T-cell (primary cell): ENCODE measurements at regions not wholly inside any gene's neighbourhood (a gene's known extent, or its start where the extent isn't known, plus 50 kb on each side); places are given as distances from the start of the nearest gene placed in this dataset.
"Not testable (repeated sequence)": the region's sequence is repeated elsewhere in the genome, so short reads cannot be mapped to it uniquely, and the experiment has no call there.

ENCODE experiments used
- ATAC-seq, 4 experiments: fragments of 200-7000 bp in 3 of 4; fragments of 150-1000 bp in 1 of 4; cut with Tn5 transposase; replicated peaks in 1 of 4; 1 replicate in 3 of 4; 2 replicates in 1 of 4; pipeline ENCODE4 v1.10.0; 2021; ENCODE audit warnings: moderate library complexity in 3 of 4, mild to moderate bottlenecking in 2 of 4, moderate number of reproducible peaks in 1 of 4
- CTCF ChIA-PET, 2 donors: fragments of 300-600 bp; sonication (Branson Sonifier 250); formaldehyde crosslinking; loops; one replicate each; lab custom pipeline; 2022; ENCODE audit warnings: antibody characterized with exemption in 2 of 2; lab: Charles Lee
- POLR2A ChIA-PET, 2 donors: fragments of 300-600 bp; sonication (Branson Sonifier 250); formaldehyde crosslinking; loops; one replicate each; lab custom pipeline; 2022; ENCODE audit warnings: antibody characterized with exemption in 2 of 2; lab: Charles Lee
- DNase-seq, 35 experiments: peaks; one replicate each; pipeline versions ENCODE4 v3.0.0 to v3.0.0-alpha.2; 2013 to 2023
- H3K27ac ChIP-seq: one replicate; pipeline ENCODE4 v1.5.1; 2013; ENCODE audit warnings: low read length
- H3K27me3 ChIP-seq, 2 experiments: replicated peaks in 1 of 2; 1 replicate in 1 of 2; 2 replicates in 1 of 2; pipeline versions ENCODE4 v1.6.1 to v1.7.0; 2013; ENCODE audit warnings: low read length in 1 of 2, mixed read lengths in 1 of 2; ENCODE audit not compliant: control insufficient read depth in 2 of 2, insufficient read depth in 2 of 2; ENCODE audit errors: extremely low read depth in 1 of 2
- H3K36me3 ChIP-seq, 2 donors: 1 replicate in 1 of 2; 2 replicates in 1 of 2; pipeline versions ENCODE4 v1.6.1 to v1.7.0; 2013; ENCODE audit warnings: low read length in 1 of 2; ENCODE audit not compliant: control insufficient read depth in 2 of 2, insufficient read depth in 1 of 2; ENCODE audit errors: extremely low read depth in 1 of 2
- H3K4me1 ChIP-seq, 2 experiments: 1 replicate in 1 of 2; 2 replicates in 1 of 2; pipeline versions ENCODE4 v1.6.1 to v1.7.0; 2013; ENCODE audit warnings: low read length in 2 of 2, mixed read lengths in 1 of 2; ENCODE audit not compliant: insufficient read depth in 2 of 2, control insufficient read depth in 1 of 2; ENCODE audit errors: extremely low read depth in 1 of 2
- H3K4me3 ChIP-seq, 2 donors: 1 replicate in 1 of 2; 2 replicates in 1 of 2; pipeline versions ENCODE4 v1.5.1 to v1.7.0; 2013; ENCODE audit warnings: mild to moderate bottlenecking in 2 of 2, low read length in 1 of 2, moderate library complexity in 1 of 2; ENCODE audit not compliant: control insufficient read depth in 1 of 2; ENCODE audit errors: extremely low read depth in 1 of 2
- H3K9me3 ChIP-seq: 2 replicates; pipeline ENCODE4 v1.7.0; 2013
- H3K27ac Mint-ChIP-seq, 2 donors: one replicate each; pipeline ENCODE4 v1.8.0; 2020 to 2021; ENCODE audit warnings: mild to moderate bottlenecking in 2 of 2, mixed read lengths in 2 of 2
- H3K27me3 Mint-ChIP-seq, 2 donors: one replicate each; pipeline ENCODE4 v1.8.0; 2021 to 2022; ENCODE audit warnings: mixed read lengths in 2 of 2
- H3K36me3 Mint-ChIP-seq: one replicate; pipeline ENCODE4 v1.8.0; 2021; ENCODE audit warnings: mixed read lengths
- H3K4me1 Mint-ChIP-seq, 3 donors: one replicate each; pipeline ENCODE4 v1.8.0; 2020 to 2022; ENCODE audit warnings: mixed read lengths in 3 of 3, mild to moderate bottlenecking in 1 of 3
- H3K4me3 Mint-ChIP-seq, 3 donors: one replicate each; pipeline ENCODE4 v1.8.0; 2020 to 2022; ENCODE audit warnings: mild to moderate bottlenecking in 3 of 3, mixed read lengths in 3 of 3, moderate library complexity in 3 of 3
- H3K9me3 Mint-ChIP-seq, 3 donors: one replicate each; pipeline ENCODE4 v1.8.0; 2020 to 2022; ENCODE audit warnings: mixed read lengths in 3 of 3
- WGBS: methylation state at CpG from one replicate; pipeline ENCODE4 v1.1.5; 2013; ENCODE audit warnings: missing lambda C conversion rate; ENCODE audit not compliant: insufficient coverage; 5-methylcytosine and 5-hydroxymethylcytosine counted together

GRCh38 chr17:31675392-31675791, 183.7 kb downstream of the COPRS start:
- WGBS, result 22% methylated on average over 1 of the region's 5 CpGs
- not testable (repeated sequence) for DNase-seq
- H3K27me3 Mint-ChIP-seq, result peaks cover 40 to 63% of the 10 kb centered on the region in 2 donors

GRCh38 chr17:31674717-31675349, 184.2 kb downstream of the COPRS start:
- Mint-ChIP-seq H3K9me3 (no peaks in the 10 kb centered on the region), H3K4me3 (no peak overlapping the region), H3K27me3 (peaks cover 38 to 63% of the 10 kb centered on the region in 2 donors), H3K4me1 (no peaks in the 10 kb centered on the region), H3K36me3 (no peaks in the 10 kb centered on the region), H3K27ac (peak overlapping the region in 1 of 2 donors; percentile 19)
- peaks cover 0 to 53% of the 10 kb centered on the region in 2 experiments for H3K27me3 ChIP-seq
- no peak overlapping the region for H3K4me3 ChIP-seq
- no peaks in the 10 kb centered on the region for H3K4me1 ChIP-seq
- no peak overlapping the region for H3K27ac ChIP-seq
- no peaks in the 10 kb centered on the region for H3K9me3 ChIP-seq
- POLR2A ChIA-PET, result no interaction called here
- CTCF ChIA-PET, result interaction anchor here in 1 of 2 donors (0.6 kb wide), 1 partner anchor 10 kb away, joined by 3 read pairs; no protein-coding TSS in a partner anchor
- no peaks in the 10 kb centered on the region for H3K36me3 ChIP-seq
- DNase-seq (no peak), ATAC-seq (no peak)
- 68% methylated on average over 5 of the region's 5 CpGs for WGBS

More at GRCh38 chr17:31675392-31675791, 183.7 kb downstream of the COPRS start:
- CTCF ChIA-PET, result interaction anchor here in 1 of 2 donors (0.6 kb wide), 1 partner anchor 9 kb away, joined by 3 read pairs; no protein-coding TSS in a partner anchor
- ATAC-seq, H3K27ac Mint-ChIP-seq, H3K4me3 ChIP-seq, H3K27ac ChIP-seq, H3K9me3 Mint-ChIP-seq, H3K36me3 Mint-ChIP-seq, H3K9me3 ChIP-seq, H3K36me3 ChIP-seq, H3K4me1 ChIP-seq, POLR2A ChIA-PET, H3K4me3 Mint-ChIP-seq, H3K4me1 Mint-ChIP-seq: not testable (repeated sequence)
- H3K27me3 ChIP-seq, result peaks cover 0 to 49% of the 10 kb centered on the region in 2 experiments

GRCh38 chr17:31674305-31674704, 184.7 kb downstream of the COPRS start:
- H3K27me3 Mint-ChIP-seq, result peaks cover 40 to 62% of the 10 kb centered on the region in 2 donors
- 91% methylated on average over 7 of the region's 8 CpGs for WGBS
- H3K9me3 Mint-ChIP-seq, result peaks cover 0 to 4% (median 0%) of the 10 kb centered on the region in 3 donors
- no peak overlapping the region for H3K4me3 Mint-ChIP-seq
- POLR2A ChIA-PET, result no interaction called here
- CTCF ChIA-PET, result no interaction called here
- no peak overlapping the region for H3K27ac Mint-ChIP-seq
- H3K9me3 ChIP-seq, result no peaks in the 10 kb centered on the region
- ATAC-seq, result no peak
- no peaks in the 10 kb centered on the region for H3K4me1 Mint-ChIP-seq
- H3K27ac ChIP-seq, result no peak overlapping the region
- no peak for DNase-seq
- H3K36me3 Mint-ChIP-seq, result no peaks in the 10 kb centered on the region
- H3K4me1 ChIP-seq, result no peaks in the 10 kb centered on the region
- no peak overlapping the region for H3K4me3 ChIP-seq
- peaks cover 0 to 51% of the 10 kb centered on the region in 2 experiments for H3K27me3 ChIP-seq
- no peaks in the 10 kb centered on the region for H3K36me3 ChIP-seq

- 33% methylated on average over 4 of the region's 8 CpGs for WGBS
- ChIA-PET CTCF (no interaction called here), POLR2A (no interaction called here)
- ATAC-seq, result no peak
- H3K4me3 ChIP-seq, result no peak overlapping the region
- no peaks in the 10 kb centered on the region for H3K36me3 ChIP-seq
- Mint-ChIP-seq H3K9me3 (peaks cover 0 to 7% (median 0%) of the 10 kb centered on the region in 3 donors), H3K4me1 (no peaks in the 10 kb centered on the region), H3K36me3 (no peaks in the 10 kb centered on the region), H3K27ac (no peak overlapping the region), H3K4me3 (no peak overlapping the region), H3K27me3 (peaks cover 46 to 57% of the 10 kb centered on the region in 2 donors)
- DNase-seq, result no peak
- H3K27me3 ChIP-seq, result peaks cover 0 to 43% of the 10 kb centered on the region in 2 experiments
- no peaks in the 10 kb centered on the region for H3K9me3 ChIP-seq
- H3K27ac ChIP-seq, result no peak overlapping the region
- H3K4me1 ChIP-seq, result no peaks in the 10 kb centered on the region
Observed at GRCh38 chr17:31673076-31673475, 186.0 kb downstream of the COPRS start.

GRCh38 chr17:31672161-31672819, 186.8 kb downstream of the COPRS start:
- Mint-ChIP-seq H3K9me3 (peaks cover 0 to 12% (median 0%) of the 10 kb centered on the region in 3 donors), H3K36me3 (no peaks in the 10 kb centered on the region), H3K4me3 (no peak overlapping the region), H3K4me1 (no peaks in the 10 kb centered on the region), H3K27me3 (peaks cover 46 to 57% of the 10 kb centered on the region in 2 donors), H3K27ac (no peak overlapping the region)
- ATAC-seq (no peak), DNase-seq (no peak)
- Histone ChIP-seq H3K4me3 (no peak overlapping the region), H3K4me1 (no peaks in the 10 kb centered on the region), H3K9me3 (no peaks in the 10 kb centered on the region), H3K27ac (no peak overlapping the region), H3K27me3 (peaks cover 0 to 36% of the 10 kb centered on the region in 2 experiments), H3K36me3 (no peaks in the 10 kb centered on the region)
- ChIA-PET CTCF (no interaction called here), POLR2A (no interaction called here)
- WGBS, result 62% methylated on average over 4 of the region's 7 CpGs

- Histone ChIP-seq H3K4me3 (no peak overlapping the region), H3K36me3 (no peaks in the 10 kb centered on the region), H3K27me3 (peaks cover 0 to 21% of the 10 kb centered on the region in 2 experiments), H3K4me1 (no peaks in the 10 kb centered on the region), H3K27ac (no peak overlapping the region), H3K9me3 (no peaks in the 10 kb centered on the region)
- ChIA-PET POLR2A (interaction anchor here in 1 of 2 donors (0.6 kb wide), 1 partner anchor 855 kb away, joined by 3 read pairs; no protein-coding TSS in a partner anchor), CTCF (no interaction called here)
- peaks cover 22 to 24% of the 10 kb centered on the region in 2 donors for H3K27me3 Mint-ChIP-seq
- H3K9me3 Mint-ChIP-seq, result peaks cover 16 to 24% (median 19%) of the 10 kb centered on the region in 3 donors
- DNase-seq (no peak), ATAC-seq (no peak)
- H3K4me1 Mint-ChIP-seq, result no peaks in the 10 kb centered on the region
- no peak overlapping the region for H3K4me3 Mint-ChIP-seq
- no peak overlapping the region for H3K27ac Mint-ChIP-seq
- no peaks in the 10 kb centered on the region for H3K36me3 Mint-ChIP-seq
- 33% methylated on average over 1 of the region's 2 CpGs for WGBS
Observed at GRCh38 chr17:31663576-31663975, 195.5 kb downstream of the COPRS start.
